PC-9 (cell line): ENCODE measurements at regions not wholly inside any gene's neighbourhood (a gene's known extent, or its start where the extent isn't known, plus 50 kb on each side); places are given as distances from the start of the nearest gene placed in this dataset.

ENCODE experiments used
- BruUV-seq: library from RNA; stranded (reverse); fragments of 400-500 nt; replicated peaks from 2 replicates; lab custom pipeline; 2021; lab: Mats Ljungman, UMichigan
- CTCF ChIA-PET: fragments of 300-600 bp; sonication (Branson Sonifier 250); formaldehyde crosslinking; loops from one replicate; lab custom pipeline; 2022; ENCODE audit warnings: antibody characterized with exemption; lab: Charles Lee
- POLR2A ChIA-PET: fragments of 300-600 bp; sonication (Branson Sonifier 250); formaldehyde crosslinking; loops from one replicate; lab custom pipeline; 2022; ENCODE audit warnings: antibody characterized with exemption; ENCODE audit not compliant: unreplicated experiment; lab: Charles Lee
- DNase-seq, 2 experiments: peaks; one replicate each; pipeline versions ENCODE4 v3.0.0 to v3.0.0-alpha.2; 2015 to 2022; ENCODE audit warnings: mixed read lengths in 1 of 2
- H2AFZ ChIP-seq: fragments of 200-600 bp; sonication (generic); 2 replicates; pipeline ENCODE4 v1.8.1; 2017; ENCODE audit warnings: antibody characterized with exemption
- H3F3A ChIP-seq: fragments of 200-600 bp; sonication (generic); 2 replicates; pipeline ENCODE4 v1.8.1; 2017; ENCODE audit warnings: antibody characterized with exemption, mild to moderate bottlenecking, low read depth; ENCODE audit not compliant: insufficient read depth
- H3K27ac ChIP-seq: fragments of 200-600 bp; sonication (generic); 2 replicates; pipeline ENCODE4 v1.6.1; 2016; ENCODE audit warnings: mixed run types
- H3K27me3 ChIP-seq: fragments of 200-600 bp; sonication (generic); 2 replicates; pipeline ENCODE4 v1.6.1; 2016; ENCODE audit warnings: low read depth, mixed run types; ENCODE audit not compliant: insufficient read depth
- H3K36me3 ChIP-seq: fragments of 200-600 bp; sonication (generic); 2 replicates; pipeline ENCODE4 v1.6.1; 2016; ENCODE audit warnings: low read depth, mixed run types
- H3K4me1 ChIP-seq: fragments of 200-600 bp; sonication (generic); replicated peaks from 2 replicates; pipeline ENCODE4 v1.6.1; 2016; ENCODE audit warnings: mixed run types; ENCODE audit not compliant: insufficient read depth
- H3K4me2 ChIP-seq: fragments of 200-600 bp; sonication (generic); 2 replicates; pipeline ENCODE4 v1.6.1; 2017; ENCODE audit warnings: mixed run types
- H3K4me3 ChIP-seq: fragments of 200-600 bp; sonication (generic); 2 replicates; pipeline ENCODE4 v1.6.1; 2016; ENCODE audit warnings: mixed run types
- H3K79me2 ChIP-seq: fragments of 200-600 bp; sonication (generic); 2 replicates; pipeline ENCODE4 v1.6.1; 2017; ENCODE audit warnings: low read depth, mixed run types
- H3K9me2 ChIP-seq: fragments of 200-600 bp; sonication (generic); 2 replicates; pipeline ENCODE4 v1.8.1; 2017; ENCODE audit warnings: mild to moderate bottlenecking; ENCODE audit not compliant: insufficient read depth
- H3K9me3 ChIP-seq: fragments of 200-600 bp; sonication (generic); 2 replicates; pipeline ENCODE4 v1.8.1; 2016; ENCODE audit warnings: low read depth; ENCODE audit not compliant: insufficient read depth
- H4K20me1 ChIP-seq: fragments of 200-600 bp; sonication (generic); 2 replicates; pipeline ENCODE4 v1.8.1; 2017; ENCODE audit not compliant: insufficient read depth
- CTCF ChIP-seq: fragments of 200-600 bp; sonication (generic); conservative IDR thresholded peaks from 2 replicates; pipeline ENCODE4 v1.6.1; 2017; ENCODE audit warnings: mixed run types, antibody characterized with exemption, mild to moderate bottlenecking, moderate library complexity
- EZH2 ChIP-seq: fragments of 200-600 bp; sonication (generic); IDR thresholded peaks from 2 replicates; pipeline ENCODE4 v1.8.0; 2017; ENCODE audit warnings: antibody characterized with exemption, low read depth
- intact Hi-C: fragments of 100-400 bp; cut with micrococcal nuclease; formaldehyde crosslinking; loops from one replicate; pipeline ENCODE4 v1.10.0; 2022; ENCODE audit not compliant: unreplicated experiment

DNA sequence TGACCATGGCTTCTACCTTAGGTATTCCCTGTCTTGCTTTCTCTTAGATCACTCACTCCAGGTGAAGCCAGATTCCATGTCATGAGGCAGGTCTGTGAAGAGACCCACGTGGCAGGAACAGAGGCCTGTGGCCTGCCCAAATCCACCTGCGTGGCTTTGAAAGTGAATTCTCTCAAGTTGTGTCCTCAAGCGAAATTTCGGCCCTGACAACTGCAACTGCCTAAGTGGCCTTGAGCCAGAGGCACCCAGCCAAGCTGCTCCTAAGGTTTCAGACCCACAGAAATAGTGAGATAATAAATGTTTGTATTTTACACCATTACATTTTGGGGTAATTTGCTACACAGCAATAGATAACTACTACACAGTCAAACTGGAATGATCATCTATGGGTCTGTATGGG is 497.9 kb downstream of the XYLT1 start:
- no peaks in the 10 kb centered on the region; the same call in 1 of the 2 replicates for H3K9me2 ChIP-seq
- H3K36me3 ChIP-seq = no peaks in the 10 kb centered on the region
- no peak overlapping the region for H3K4me2 ChIP-seq
- DNase-seq = no peak
- TF ChIP-seq EZH2 (no peak), CTCF (no peak)
- intact Hi-C loops = no loop called here
- ChIA-PET POLR2A (no interaction called here), CTCF (interaction anchor here (0.6 kb wide), 1 partner anchor 9 kb away, joined by 6 read pairs; no protein-coding TSS in a partner anchor)
- H3K4me1 ChIP-seq = no peaks in the 10 kb centered on the region
- peaks cover 9% of the 10 kb centered on the region; the same call in 1 of the 2 replicates for H3K27me3 ChIP-seq
- no peaks in the 10 kb centered on the region for H3F3A ChIP-seq
- no peaks in the 10 kb centered on the region for H4K20me1 ChIP-seq
- BruUV-seq = no TSS peak
- no peaks in the 10 kb centered on the region for H3K79me2 ChIP-seq
- no peaks in the 10 kb centered on the region for H3K9me3 ChIP-seq
- no peak overlapping the region for H3K27ac ChIP-seq
- no peak overlapping the region for H3K4me3 ChIP-seq
- no peak overlapping the region for H2AFZ ChIP-seq

GRCh38 chr16:16973707-16974591 is 496.8 kb downstream of the XYLT1 start:
- Histone ChIP-seq H2AFZ (no peak overlapping the region), H3K9me3 (no peaks in the 10 kb centered on the region), H3K4me3 (no peak overlapping the region), H3K27ac (no peak overlapping the region), H3F3A (no peaks in the 10 kb centered on the region), H3K79me2 (no peaks in the 10 kb centered on the region), H3K4me2 (no peak overlapping the region), H3K9me2 (no peaks in the 10 kb centered on the region; the same call in 1 of the 2 replicates), H3K4me1 (no peaks in the 10 kb centered on the region), H3K27me3 (peaks cover 6% of the 10 kb centered on the region; the same call in 1 of the 2 replicates), H4K20me1 (no peaks in the 10 kb centered on the region), H3K36me3 (no peaks in the 10 kb centered on the region)
- no TSS peak for BruUV-seq
- intact Hi-C loops = no loop called here
- POLR2A ChIA-PET = no interaction called here
- DNase-seq = no peak
- TF ChIP-seq CTCF (no peak), EZH2 (no peak)
- CTCF ChIA-PET = no interaction called here

GRCh38 chr16:16982614-16983013 is 488.1 kb downstream of the XYLT1 start:
- peaks cover 54% of the 10 kb centered on the region; the same call in 1 of the 2 replicates for H3K27me3 ChIP-seq
- no peak overlapping the region for H3K4me3 ChIP-seq
- H3K4me2 ChIP-seq = no peak overlapping the region
- TF ChIP-seq CTCF (no peak), EZH2 (no peak)
- H3K27ac ChIP-seq = no peak overlapping the region
- no peaks in the 10 kb centered on the region for H3K79me2 ChIP-seq
- H3K36me3 ChIP-seq = no peaks in the 10 kb centered on the region
- no peaks in the 10 kb centered on the region for H3K9me2 ChIP-seq
- CTCF ChIA-PET = no interaction called here
- H4K20me1 ChIP-seq = no peaks in the 10 kb centered on the region
- H3K4me1 ChIP-seq = no peaks in the 10 kb centered on the region
- no TSS peak for BruUV-seq
- no peaks in the 10 kb centered on the region for H3F3A ChIP-seq
- H2AFZ ChIP-seq = no peak overlapping the region
- intact Hi-C loops = no loop called here
- no peaks in the 10 kb centered on the region for H3K9me3 ChIP-seq
- POLR2A ChIA-PET = no interaction called here
- no peak for DNase-seq
